ENCODE measurements at regions not wholly inside any gene's neighbourhood (a gene's known extent, or its start where the extent isn't known, plus 50 kb on each side); places are given as distances from the start of the nearest gene placed in this dataset.

DNA sequence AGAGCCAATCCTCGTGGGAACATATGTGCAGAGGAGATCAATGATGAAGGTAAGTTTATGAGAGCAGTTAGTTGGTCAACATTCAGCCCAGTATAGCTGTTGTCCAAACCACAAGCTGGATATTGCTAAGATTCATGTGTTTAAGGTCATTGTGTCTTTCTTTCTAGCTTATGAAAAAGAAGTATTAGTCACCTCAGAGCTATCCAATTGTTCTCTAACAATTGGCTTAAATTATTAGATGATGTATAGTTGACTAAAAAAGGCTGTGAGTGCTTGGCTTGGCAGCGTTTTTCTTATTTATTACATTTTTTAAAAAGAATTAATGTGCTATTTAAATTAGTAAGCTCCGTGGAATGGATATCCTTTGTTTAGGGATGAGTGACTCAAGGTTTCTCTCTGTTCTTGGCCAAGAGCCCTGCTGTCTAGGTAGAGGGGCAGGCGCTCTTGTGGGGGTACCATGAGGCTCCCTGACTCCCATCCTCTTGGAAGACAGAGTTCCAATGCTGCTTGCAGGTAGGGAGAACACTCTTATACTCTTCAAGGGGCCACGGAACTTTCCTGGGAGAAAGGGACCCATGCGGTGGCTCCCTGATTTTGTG lies 487.4 kb downstream of the IRX1 start:
- DNase-seq, result no peak

DNA sequence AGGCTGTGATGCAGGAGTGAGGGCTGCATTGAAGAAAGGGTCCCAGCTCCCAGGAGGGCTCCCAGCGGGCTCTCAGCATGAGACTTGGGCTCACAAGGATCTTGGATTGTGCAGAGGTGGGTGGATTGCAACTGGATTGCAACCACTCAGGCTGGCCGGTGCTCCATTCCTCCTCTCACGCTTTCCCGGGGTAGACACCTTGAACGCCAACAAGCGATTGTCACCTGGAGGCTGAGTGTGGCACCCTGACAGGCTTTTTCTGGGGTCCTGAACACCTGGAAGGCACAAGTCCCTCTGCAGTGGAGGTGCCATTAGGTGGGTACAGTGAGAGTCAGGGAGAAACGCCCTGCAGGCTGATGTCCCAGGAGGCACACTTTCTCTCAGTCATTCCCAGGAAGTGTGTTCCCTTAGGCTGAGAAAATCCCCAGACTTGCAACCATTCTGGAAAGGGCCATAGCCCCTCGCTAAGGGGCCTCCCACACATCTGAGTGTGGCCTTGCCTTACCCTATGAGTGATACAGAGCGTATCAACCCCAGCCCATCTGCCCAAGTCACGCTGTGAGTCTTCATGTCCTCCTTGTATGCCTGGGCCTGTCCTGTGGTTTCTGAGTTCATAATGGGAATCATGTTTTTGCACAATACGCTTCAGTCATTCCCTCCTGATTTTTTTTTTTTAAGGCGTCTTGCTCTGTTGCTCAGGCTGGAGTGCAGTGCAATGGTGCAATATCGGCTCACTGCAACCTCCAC lies 488.1 kb downstream of the IRX1 start:
- no peak for DNase-seq

DNA sequence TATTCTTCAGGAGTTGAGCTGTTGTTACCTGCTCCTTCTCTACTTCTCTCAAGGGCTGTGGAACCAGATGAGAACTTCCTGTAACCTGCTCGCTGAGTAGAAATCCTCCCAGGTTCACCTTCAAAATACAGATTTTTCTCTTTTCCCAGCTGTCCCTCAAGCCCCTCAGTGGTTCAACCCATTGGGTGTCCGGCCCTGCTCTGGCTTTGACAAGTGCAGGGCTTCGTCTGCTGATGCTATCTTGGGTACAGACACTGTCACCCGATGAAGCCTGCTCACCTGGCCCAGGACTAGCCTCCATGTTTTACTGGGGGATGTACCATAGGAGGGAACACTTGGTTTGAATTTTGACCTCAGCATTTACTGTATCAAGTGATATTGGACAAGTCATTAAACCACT lies 490.4 kb downstream of the IRX1 start:
- no peak for DNase-seq

DNA sequence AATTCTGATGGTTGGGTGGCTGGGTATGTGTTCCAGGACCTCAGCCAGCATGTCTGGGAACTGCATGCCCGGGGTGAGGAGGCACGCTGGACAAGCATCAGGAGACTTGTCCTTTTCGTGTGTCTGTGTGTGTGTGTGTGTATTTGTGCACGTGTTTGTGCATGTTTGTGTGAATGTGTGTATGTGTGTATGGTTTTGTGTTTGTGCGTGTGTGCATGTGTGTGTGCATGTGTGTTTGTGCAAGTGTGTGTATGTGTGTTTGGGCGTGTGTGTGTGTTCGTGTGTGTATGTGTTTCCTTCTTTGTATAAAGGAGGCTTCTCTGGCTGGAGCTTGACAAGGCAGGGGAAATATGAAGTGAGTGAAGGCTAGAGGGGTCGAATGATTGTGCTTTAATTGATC lies 491.5 kb downstream of the IRX1 start:
- no peak for DNase-seq

DNA sequence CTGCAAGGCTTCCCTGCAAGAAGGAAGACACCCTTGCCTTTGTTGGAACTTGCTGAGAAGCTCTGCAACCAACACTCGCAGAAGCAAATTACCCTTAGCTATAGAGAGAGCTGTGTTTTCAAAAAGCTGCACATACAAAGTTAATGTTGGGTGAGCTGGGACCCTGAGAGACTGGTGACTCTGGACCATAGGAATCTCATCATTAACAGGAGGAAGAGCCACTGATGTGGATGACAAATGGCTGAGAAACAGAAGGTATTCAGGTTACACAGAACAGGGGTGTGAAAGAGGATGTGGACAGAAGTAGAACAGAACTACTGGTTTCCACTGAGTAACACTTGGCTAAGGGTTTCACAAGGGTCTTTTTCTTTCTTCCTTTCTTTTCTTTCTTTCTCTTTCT lies 493.5 kb downstream of the IRX1 start:
- DNase-seq, result no peak

DNA sequence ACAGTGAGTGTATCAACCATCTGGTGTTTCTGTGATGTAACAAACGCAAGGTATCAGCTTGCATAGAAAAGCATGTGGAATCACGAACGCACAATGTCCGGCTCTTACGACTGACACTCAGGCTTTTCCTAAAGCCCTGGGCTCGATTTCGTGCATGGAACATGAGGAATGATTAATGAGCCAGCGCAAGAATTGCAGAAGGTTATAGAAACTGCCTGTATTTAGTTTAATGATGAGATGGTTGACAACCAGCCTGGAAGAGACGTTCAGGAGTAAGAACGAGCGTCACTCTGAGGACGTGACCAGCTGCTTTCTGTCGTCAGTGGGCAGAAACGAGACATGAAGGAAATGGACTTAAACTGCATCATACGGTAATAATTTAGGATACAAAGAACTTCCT lies 497.6 kb downstream of the IRX1 start:
- peak; percentile 43 for DNase-seq

DNA sequence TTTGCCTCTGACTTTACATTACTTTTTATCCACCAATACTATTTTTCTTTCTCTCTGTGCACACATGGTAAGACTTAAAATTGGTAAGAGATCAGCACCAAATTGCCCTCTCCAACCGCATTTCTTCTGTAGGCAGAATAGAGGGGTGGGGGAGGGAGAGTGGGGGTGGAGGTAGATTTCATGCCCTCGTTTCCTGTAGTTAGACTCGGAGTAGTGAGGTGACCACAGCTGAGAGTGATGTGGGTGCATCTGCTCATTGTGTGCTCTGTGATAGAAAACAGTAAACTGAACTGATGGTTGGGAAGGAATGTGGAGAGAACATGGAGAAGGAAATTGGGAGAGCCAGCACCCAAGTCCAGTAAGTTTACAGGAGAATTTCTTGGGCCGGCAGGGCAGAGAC lies 498.3 kb downstream of the IRX1 start:
- DNase-seq, result no peak

DNA sequence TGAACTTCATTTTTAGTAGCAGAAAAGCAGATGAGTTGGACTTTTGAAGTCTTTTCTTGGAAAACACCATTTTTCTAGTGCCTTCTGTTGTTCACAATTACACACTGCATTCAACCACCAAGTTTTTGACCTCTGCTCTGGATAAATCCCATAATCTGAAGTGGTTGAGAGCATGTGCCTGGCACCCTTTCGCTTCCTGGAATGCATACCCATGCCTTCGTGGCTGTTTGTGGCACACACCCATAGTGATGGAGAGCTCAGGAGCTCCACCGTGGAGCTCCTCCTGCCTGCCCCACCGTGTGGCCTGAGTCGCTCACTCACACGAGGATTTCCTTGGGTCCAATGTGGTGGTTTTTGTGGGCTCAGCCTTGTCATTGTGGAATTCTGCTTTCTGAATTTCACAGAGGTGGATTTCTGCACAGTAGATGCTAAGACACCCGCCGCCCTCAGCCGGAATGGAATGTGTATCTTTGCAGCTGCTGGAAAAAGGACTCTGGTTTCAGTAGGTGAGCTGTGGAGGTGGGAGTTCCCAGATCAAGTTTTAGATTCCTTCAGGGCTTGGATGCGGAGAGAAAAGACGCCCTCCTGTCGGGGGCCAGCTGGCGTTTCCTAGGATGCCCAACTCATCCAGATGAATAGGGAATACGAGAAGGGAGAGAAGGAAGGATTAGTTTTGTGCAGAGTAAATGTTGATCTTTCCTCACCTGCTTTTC lies 500.4 kb downstream of the IRX1 start:
- no peak for DNase-seq

DNA sequence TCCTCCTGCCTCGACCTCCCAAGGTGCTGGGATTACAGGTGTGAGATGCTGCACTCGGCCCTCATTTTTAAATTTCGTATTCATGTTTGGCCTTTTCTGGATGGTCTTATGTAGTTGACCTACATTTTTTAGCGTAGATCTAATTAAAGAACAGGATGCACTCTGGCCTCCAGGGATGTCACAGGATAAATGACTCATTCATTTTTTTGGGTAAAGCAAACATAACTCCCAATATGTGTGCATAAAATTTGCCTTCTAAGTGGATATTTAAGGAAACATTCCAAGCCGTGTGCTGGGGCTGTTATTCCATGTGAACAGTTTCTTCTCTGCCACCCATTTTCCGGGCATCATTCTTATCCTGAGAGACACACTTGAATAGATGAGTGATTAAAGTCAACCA lies 501.6 kb downstream of the IRX1 start:
- DNase-seq, result no peak

DNA sequence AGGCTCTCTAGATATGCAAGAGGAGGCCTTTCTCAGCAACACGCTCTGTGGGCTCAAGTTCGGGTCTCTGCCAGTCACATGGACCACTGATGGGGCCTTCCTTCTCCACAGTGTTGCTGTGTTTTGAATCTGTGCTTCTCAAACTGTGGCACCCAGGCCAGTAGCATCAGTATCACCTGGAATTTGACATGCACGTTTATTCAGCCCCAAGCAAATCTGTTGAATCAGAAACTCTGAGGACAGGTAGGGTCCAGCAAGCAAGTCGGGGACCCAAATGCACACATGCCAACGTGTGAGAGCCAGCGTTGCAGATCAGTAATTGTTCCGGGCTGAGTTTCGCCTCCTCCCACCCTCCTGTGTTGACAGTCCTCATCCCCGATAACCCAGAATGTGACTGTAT lies 502.6 kb downstream of the IRX1 start:
- DNase-seq, result no peak

DNA sequence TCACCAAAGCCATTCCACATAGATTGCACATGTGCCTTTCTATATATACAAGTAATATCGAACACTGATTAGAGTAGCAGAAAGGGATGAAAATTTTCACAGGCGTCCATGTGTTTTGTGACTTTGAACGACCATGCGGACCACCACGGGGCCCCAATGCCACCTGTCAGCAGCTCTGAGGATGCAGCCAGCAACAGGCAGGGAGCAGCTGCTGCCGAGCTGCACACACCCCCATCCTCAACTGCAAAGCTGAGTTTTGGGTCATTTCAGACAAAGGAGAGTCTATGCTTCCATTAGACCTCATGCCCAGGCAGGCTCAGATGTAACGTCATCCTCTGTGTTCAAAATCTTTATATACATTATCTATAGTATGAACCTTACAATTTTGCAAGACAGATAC lies 503.8 kb downstream of the IRX1 start:
- DNase-seq, result peak; percentile 35

DNA sequence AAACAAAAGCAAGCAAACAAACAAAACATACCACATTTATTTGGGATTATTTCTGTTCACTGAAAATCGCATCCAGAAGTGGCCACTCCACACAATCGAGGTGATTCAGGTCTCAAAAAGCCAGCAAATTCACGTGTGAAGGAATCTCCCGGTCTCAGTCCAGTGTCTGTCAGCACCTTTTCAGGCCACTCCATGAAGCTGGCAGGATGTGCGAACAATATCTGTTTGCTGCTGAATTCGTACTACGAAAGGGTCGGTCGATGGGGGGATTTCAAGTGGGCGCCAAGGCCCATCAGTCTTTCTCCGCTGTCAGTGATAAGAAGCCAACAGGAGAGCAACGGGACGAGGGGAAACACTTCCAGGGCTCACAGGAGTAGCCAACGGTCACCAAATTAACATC lies 505.1 kb downstream of the IRX1 start:
- DNase-seq, result no peak

DNA sequence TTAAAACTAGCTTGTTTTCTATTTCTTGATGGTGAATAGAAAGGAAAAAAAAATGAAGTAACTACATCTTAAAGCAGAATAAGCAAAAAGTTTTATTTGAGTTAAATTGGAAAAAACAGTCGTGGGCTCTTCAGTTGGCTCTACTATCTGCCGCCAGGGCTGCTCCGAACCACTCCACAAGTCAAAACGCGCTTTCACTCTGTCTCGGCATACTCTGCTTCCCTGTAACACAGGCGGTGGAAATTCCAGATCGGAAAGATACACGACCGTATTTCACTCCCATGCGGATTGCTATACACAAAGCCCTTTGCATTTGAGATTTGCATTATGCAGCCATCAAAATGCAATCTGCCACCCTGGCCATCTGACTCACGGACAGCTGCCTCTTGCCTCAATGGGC lies 505.6 kb downstream of the IRX1 start:
- DNase-seq, result no peak

DNA sequence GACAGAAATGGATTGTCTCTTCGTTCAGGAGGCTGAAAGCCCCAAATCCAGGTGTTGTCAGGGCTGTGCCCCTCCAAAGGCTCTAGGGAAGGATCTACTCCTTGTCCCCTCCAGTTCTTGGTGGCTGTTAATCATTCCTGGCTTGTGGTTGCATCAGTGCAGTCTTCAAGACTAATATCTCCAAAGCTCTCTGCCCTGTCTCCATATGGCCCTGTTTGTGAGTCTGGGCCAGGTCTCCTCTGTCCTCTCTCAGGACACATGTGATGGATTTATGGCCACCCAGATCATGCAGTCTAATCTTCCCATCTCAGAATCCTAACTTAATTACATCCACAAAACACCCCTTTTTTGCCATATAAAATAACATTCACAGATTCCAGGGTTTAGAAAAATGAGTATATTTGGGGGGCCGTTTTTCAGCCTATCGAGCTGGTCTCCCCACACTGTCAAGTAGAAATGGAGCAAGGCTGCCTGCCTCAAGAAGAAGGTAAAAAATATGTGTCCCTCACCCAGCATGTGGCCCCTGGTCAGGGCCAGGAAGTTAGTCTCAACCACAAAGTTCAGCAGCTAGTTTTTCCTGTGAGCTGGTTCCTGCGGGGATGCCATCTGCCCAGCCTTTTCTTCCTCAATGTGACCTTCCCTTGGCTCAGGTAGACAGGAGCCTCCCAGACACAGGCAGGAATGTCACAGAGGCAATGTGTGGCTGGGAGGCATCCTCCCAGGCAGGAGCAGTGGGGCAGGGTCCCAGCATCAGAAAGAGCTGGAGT lies 509.4 kb downstream of the IRX1 start:
- no peak for DNase-seq

DNA sequence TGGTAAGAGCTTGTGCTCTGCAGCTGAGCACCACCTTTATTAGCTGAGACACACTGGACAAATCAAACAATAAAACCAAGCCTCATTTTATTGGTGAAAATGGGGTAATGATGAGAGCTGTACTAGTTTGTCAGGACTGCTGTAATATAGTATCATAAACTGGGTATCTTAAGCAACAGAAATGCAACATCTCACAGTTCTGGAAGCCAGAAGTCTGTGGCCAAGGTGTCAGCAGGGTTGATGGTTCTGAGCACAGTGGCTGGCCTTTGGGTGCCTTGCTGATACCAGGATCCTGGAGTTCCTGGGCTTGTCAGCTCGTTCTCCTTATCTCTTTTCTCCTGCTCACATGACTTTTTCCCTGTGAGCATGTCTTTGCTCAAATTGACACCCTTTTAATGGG lies 513.1 kb downstream of the IRX1 start:
- DNase-seq, result no peak

DNA sequence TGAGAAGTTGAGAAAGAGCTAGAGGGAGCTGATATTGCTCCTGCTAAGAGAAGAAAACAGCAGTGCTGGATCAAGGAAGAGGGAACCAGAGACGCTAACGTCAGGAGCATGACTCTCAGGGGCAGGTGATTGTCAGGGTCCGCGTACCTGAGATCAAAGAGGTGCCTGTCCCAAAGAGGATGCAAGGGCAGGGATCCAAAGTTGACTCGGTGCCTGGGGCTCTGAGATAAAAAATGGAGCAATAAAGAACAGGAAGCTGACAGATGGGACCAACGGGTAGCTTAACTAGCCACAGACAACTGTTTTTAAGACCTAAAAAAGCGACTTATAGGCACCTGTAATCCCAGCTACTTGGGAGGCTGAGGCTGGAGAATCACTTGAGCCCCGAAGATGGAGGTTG lies 517.8 kb downstream of the IRX1 start:
- DNase-seq, result no peak

DNA sequence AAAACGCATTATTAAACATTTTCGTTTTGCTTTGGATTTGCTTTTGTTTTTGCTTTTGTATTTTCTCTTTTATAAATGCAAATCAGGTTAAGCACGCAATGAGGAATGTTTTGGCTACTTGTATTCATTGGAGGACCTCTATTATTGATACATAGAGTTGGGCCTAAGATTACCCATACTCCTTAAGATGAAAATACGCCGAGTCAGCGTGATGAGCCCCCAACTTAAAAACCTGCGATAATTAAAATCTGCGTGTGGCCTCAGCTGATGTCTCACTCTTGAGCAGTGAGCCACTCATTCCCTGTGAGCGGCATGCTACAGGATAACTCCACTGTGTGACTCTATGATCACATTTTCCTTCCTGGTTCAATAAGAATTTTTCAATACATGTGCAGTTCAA lies 518.3 kb downstream of the IRX1 start:
- no peak for DNase-seq

DNA sequence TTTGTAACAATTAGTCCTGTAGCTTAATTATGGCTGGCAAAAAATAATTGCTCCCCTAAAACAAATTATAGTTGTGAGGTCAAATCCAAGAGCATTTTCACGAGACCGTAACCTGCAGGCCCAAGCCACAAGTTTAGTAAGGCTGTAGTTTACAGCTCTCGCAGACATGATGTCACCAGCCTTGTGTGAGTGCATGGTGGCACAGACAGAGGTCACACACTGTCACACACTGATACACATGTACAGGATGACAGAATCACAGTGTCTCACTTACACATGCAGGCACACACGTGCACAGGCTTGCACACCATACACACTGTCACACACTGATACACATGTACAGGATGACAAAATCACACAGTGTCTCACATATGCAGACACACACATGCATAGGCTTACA lies 518.8 kb downstream of the IRX1 start:
- DNase-seq, result no peak

DNA sequence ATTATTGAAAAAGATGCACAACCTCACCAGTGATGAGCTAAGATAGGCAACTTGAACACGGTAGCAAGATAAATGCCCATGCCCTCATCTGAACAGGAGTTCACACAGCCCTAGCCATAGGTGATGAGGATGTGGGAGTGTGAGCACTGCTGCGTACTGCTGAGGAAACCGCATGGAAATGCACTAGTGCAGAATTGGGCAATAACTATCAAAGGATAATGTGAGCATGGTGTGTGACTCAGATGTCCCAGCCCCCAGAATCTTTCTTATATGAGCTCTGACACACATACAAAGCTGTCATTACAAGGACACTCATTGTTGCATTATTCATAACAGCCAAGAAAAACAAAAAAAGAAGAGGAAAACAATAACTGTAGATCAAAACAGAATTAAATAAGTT lies 521.2 kb downstream of the IRX1 start:
- no peak for DNase-seq

DNA sequence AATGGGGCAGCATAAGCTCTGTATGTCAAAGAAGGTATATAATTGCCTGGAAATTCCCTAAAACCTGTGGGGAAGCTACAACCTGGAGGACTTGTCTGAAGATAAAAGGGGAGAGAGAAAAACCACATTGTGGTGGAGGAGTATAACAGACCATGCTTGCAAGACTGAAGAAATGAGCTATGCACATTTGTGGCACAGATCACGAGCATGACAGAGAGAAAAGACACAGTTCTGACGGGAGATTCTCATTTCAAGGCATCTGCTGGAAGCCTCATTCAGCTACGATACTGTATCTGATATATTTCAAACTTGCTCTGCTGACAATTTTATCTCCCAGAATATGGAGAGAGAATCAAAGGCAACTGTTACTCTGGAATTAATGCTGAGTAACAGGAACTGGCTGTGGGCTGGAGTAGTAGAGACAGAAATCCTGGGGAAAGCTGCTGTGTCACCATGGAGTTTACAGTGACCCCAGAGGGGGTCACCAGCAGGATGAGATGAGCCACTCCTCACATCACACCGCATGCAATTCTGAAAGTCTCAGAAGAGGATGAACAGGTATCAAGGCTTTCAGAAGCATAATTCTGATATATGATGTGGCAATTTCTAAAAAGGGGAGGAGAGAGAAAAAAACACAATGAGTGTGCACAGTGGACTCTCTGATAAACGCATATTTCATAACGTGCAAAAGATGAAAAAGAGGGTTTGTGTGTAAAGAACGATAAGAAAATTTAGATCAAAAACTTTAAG lies 528.8 kb downstream of the IRX1 start:
- DNase-seq, result no peak

DNA sequence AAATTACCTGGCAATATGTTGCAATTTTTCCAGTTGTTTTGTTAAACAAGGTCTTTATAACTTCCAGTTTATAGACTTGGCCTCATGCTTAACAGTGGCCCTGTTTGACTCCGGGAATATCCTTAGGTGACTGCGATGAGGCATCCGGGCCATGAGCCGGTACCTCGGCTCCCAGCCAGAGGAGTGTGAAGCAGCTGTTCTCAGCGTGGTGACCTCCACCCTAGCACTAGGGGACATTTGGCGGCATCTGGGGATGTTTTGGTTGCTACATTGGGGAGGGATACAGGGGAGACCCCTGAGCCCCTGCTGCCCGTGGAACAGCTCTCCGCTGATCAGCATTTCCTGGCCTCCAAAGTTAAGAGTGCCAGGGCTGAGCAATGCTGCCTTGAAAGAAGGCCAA lies 533.4 kb downstream of the IRX1 start:
- DNase-seq, result no peak

DNA sequence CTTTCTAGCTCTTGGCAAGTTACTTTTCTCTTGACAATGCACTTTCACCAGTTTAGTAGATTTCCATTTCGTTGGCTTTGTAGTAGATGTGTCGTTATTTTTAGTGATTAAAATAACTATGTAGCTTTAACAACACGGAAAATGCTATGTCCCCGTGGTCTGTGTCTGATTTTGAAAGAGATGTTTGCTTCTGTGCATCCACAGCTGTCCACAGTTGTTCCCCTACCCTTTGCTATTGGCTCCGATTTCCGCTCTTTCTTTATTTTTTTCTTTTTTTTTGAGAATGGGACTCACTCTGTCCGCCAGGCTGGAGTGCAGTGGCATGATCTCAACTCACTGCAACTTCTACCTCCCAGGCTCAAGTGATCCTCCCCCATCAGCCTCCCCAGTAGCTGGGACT lies 533.9 kb downstream of the IRX1 start:
- no peak for DNase-seq

DNA sequence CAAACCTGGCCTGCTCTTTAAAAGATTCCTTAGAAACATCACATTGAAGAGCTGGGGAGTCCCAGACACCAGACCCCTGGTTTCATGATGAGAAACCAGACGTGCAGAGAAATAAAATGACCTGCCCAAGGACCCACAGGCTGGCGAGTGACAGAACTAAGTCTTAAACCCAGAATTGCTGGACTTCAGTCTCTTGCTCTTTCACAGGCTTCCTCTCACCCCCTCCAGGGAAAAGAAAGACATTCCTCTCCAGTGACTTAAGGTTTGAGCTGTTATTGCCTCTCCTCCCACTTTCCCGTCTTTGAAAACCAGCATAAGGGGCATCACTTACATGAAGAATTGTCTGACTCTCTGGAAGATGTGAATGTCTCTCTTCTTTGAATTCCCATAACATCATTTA lies 535.2 kb downstream of the IRX1 start:
- DNase-seq, result no peak
